PFSK-1 (cell line): ENCODE measurements at regions not wholly inside any gene's neighbourhood (a gene's known extent, or its start where the extent isn't known, plus 50 kb on each side); places are given as distances from the start of the nearest gene placed in this dataset.

Experiments
- FOXP2 ChIP-seq: optimal IDR thresholded peaks from 2 replicates; pipeline ENCODE3; 2011; ENCODE audit warnings: borderline replicate concordance, control low read depth, inconsistent platforms; ENCODE audit not compliant: insufficient read depth; ENCODE audit errors: extremely low read length, extremely low read depth
- POLR2AphosphoS5 ChIP-seq: IDR thresholded peaks from 2 replicates; pipeline ENCODE4 v1.6.1; 2012; ENCODE audit warnings: low read depth, mild to moderate bottlenecking, control low read depth, low read length, moderate library complexity
- SIN3A ChIP-seq: IDR thresholded peaks from 2 replicates; pipeline ENCODE4 v1.6.1; 2012; ENCODE audit warnings: mild to moderate bottlenecking, low read length, moderate library complexity, borderline replicate concordance; ENCODE audit not compliant: insufficient read depth
- TAF1 ChIP-seq: IDR thresholded peaks from 2 replicates; pipeline ENCODE4 v1.6.1; 2012; ENCODE audit warnings: low read length, control low read depth, borderline replicate concordance; ENCODE audit not compliant: insufficient read depth
- TF ChIP-seq, protein P1 (sequence below), 2 experiments: IDR thresholded peaks; 2 replicates each; pipeline versions ENCODE4 v1.6.1 to v1.8.0; 2011 to 2012; ENCODE audit warnings: low read depth in 2 of 2, low read length in 2 of 2, control low read depth in 1 of 2, inconsistent platforms in 1 of 2, mild to moderate bottlenecking in 1 of 2, moderate library complexity in 1 of 2; ENCODE audit not compliant: insufficient read depth in 1 of 2

- TF ChIP-seq FOXP2 (no peak), TAF1 (no peak), POLR2AphosphoS5 (no peak), SIN3A (no peak)
- TF ChIP-seq, protein P1, sequence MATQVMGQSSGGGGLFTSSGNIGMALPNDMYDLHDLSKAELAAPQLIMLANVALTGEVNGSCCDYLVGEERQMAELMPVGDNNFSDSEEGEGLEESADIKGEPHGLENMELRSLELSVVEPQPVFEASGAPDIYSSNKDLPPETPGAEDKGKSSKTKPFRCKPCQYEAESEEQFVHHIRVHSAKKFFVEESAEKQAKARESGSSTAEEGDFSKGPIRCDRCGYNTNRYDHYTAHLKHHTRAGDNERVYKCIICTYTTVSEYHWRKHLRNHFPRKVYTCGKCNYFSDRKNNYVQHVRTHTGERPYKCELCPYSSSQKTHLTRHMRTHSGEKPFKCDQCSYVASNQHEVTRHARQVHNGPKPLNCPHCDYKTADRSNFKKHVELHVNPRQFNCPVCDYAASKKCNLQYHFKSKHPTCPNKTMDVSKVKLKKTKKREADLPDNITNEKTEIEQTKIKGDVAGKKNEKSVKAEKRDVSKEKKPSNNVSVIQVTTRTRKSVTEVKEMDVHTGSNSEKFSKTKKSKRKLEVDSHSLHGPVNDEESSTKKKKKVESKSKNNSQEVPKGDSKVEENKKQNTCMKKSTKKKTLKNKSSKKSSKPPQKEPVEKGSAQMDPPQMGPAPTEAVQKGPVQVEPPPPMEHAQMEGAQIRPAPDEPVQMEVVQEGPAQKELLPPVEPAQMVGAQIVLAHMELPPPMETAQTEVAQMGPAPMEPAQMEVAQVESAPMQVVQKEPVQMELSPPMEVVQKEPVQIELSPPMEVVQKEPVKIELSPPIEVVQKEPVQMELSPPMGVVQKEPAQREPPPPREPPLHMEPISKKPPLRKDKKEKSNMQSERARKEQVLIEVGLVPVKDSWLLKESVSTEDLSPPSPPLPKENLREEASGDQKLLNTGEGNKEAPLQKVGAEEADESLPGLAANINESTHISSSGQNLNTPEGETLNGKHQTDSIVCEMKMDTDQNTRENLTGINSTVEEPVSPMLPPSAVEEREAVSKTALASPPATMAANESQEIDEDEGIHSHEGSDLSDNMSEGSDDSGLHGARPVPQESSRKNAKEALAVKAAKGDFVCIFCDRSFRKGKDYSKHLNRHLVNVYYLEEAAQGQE (IDR thresholded peaks at IDR 0.05; ENCODE audit: insufficient read depth in 1 of 2, low read depth in 2 of 2, low read length in 2 of 2) = no peak
Observed at GRCh38 chr13:47109028-47109427, 212.2 kb upstream of the HTR2A start.

DNA sequence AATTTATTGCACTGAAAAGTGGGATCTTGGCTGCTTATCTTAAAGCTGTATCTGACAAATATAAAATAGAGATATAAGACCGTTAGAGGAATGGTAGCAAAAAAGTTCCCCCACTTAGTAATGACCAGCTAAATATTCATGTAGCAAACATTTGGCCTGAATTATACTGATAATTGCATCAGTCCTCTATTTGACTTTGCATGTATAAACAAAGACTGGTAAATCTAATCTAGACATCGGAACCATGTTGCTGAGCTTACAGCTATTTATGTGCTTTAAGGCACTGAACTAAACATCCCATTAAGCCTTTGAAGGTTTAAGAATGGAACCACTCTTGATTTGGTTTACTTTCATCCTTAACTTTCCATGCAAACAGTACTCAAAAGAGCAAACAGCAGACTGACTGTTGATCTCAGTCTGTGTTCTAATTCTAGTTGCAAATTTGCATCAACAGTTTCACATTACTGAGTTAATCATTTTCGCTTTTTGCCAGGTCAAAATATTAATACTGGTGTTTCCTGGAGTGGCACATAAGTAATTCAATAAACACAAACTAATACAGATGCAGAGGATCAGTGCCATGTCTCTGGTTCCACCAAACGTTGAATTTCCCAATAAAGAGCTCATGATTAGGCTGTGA, 203.5 kb upstream of the HTR2A start:
- TF ChIP-seq POLR2AphosphoS5 (no peak), TAF1 (no peak), FOXP2 (no peak), SIN3A (no peak)
- TF ChIP-seq, protein P1 (IDR thresholded peaks at IDR 0.05; ENCODE audit: insufficient read depth in 1 of 2, low read depth in 2 of 2, low read length in 2 of 2) = no peak

DNA sequence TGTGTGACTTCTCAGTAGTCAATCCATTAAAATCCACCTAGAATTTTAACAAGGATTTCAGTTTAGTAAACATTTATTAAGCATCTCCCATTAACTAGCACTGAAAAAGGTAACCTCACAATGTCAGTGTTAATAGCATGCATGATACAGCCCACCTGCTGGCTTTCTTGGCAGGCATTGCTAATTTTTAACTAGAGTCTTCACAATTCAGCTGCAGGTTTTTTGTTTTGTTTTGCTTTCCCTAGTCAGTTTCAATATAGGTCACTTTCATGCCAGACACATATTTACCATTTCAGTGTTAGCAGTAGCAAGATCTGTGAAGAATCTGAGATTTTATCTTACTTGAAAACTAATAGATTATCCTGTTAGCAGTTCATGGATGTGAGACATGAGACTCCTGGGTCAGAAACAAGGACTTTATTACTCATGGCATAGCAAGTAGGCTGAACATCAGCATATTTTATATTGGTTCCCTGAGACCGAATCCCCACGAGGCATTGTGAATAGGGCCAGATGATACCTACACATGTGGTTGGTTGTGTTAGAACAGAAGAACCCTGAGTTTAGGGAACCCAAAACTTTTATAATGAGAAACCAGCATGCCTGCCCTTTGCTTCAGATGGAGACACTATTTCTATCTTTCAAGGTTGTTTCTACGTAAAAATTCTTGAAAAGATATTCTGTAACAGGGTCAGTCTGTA, 198.0 kb upstream of the HTR2A start:
- no peak for TF ChIP-seq FOXP2
- no peak for TF ChIP-seq SIN3A
- TF ChIP-seq, protein P1 (IDR thresholded peaks at IDR 0.05; ENCODE audit: insufficient read depth in 1 of 2, low read depth in 2 of 2, low read length in 2 of 2) = no peak
- no peak for TF ChIP-seq TAF1
- TF ChIP-seq POLR2AphosphoS5 = no peak

- TF ChIP-seq FOXP2 (no peak), TAF1 (no peak), POLR2AphosphoS5 (no peak), SIN3A (no peak)
- TF ChIP-seq, protein P1 (IDR thresholded peaks at IDR 0.05; ENCODE audit: insufficient read depth in 1 of 2, low read depth in 2 of 2, low read length in 2 of 2) = no peak
Observed at GRCh38 chr13:47092202-47092601, 195.3 kb upstream of the HTR2A start.
